HEK293T (cell line): ENCODE measurements at regions not wholly inside any gene's neighbourhood (a gene's known extent, or its start where the extent isn't known, plus 50 kb on each side); places are given as distances from the start of the nearest gene placed in this dataset.

Experiments used
- ARNT ChIP-seq: fragments of 450-650 bp; IDR thresholded peaks from 2 replicates; pipeline ENCODE4 v1.6.1; 2017; ENCODE audit warnings: mild to moderate bottlenecking
- FOXM1 ChIP-seq: fragments of 450-650 bp; IDR thresholded peaks from 2 replicates; pipeline ENCODE4 v1.6.1; 2017; ENCODE audit warnings: mild to moderate bottlenecking, borderline replicate concordance
- LEF1 ChIP-seq: fragments of 450-650 bp; IDR thresholded peaks from 2 replicates; pipeline ENCODE4 v1.6.1; 2017; ENCODE audit warnings: mild to moderate bottlenecking, borderline replicate concordance
- TARDBP ChIP-seq: fragments of 450-650 bp; IDR thresholded peaks from 2 replicates; pipeline ENCODE4 v1.6.1; 2016

DNA sequence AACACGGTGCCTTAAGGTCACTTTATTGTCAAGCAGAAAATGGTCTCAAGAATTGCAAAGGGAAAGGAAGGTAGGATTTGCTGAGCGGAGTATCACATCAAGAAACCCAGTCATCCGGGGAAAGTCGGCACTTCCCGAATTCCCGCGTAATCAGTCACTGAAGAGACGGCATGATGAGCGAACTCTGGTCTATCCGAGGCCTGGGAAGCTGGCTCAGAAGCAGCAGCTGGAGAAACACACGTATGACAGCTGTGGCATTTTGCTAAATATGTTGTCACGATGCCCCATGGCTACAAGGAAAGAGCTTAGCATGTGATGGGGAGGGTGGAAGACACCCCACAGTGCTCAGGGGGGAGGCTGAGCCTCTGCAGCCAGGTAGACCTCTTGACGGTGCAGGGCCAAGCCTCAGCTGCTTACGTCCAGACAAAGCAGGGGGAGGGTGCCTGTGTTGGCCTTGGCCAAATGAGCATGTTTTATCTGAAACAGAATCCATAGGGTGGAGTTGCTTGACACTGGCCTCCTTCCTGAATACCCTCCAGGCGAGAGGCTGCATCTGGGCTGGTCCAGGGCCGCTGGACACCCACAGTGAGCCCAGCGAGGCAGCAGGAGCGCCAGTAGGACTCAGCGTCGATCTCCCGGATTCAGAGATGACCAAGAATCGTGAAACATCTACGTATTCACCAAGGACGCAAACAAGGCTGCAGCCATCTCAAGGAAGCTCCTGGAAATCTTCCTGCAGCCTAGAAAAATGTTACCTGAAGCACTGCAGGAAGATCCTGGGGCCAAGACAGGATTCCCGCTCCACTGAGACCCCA, 118.8 kb upstream of the AFDN start:
- no peak for TF ChIP-seq TARDBP
- no peak for TF ChIP-seq ARNT
- TF ChIP-seq LEF1: no peak
- TF ChIP-seq FOXM1: no peak
